Thoracic aorta (tissue), 2 donors: ENCODE measurements at regions not wholly inside any gene's neighbourhood (a gene's known extent, or its start where the extent isn't known, plus 50 kb on each side); places are given as distances from the start of the nearest gene placed in this dataset.

Experiments used
- ATAC-seq: fragments of 150-250 bp; one replicate; pipeline ENCODE4 v1.8.0; 2017; ENCODE audit warnings: low read depth; ENCODE audit not compliant: insufficient number of reproducible peaks, low FRiP score
- DNase-seq: peaks from one replicate; pipeline ENCODE4 v3.0.0-alpha.2; 2020; ENCODE audit warnings: low spot score
- H3K27ac ChIP-seq, 2 donors: fragments of 200-600 bp; sonication (generic); 1 replicate in 1 of 2; 2 replicates in 1 of 2; pipeline ENCODE4 v1.5.1; 2016; ENCODE audit warnings: mild to moderate bottlenecking in 2 of 2, moderate library complexity in 2 of 2
- H3K27me3 ChIP-seq: fragments of 200-600 bp; sonication (generic); replicated peaks from 2 replicates; pipeline ENCODE4 v1.6.0; 2016; ENCODE audit warnings: mild to moderate bottlenecking; ENCODE audit not compliant: insufficient read depth
- H3K36me3 ChIP-seq: fragments of 200-600 bp; sonication (generic); one replicate; pipeline ENCODE4 v1.5.1; 2016
- H3K4me1 ChIP-seq, 2 donors: fragments of 200-600 bp; sonication (generic); 1 replicate in 1 of 2; 2 replicates in 1 of 2; pipeline versions ENCODE4 v1.5.1 to v1.6.0; 2016; ENCODE audit warnings: low read depth in 2 of 2, mild to moderate bottlenecking in 1 of 2; ENCODE audit not compliant: control insufficient read depth in 1 of 2
- H3K4me3 ChIP-seq: fragments of 200-600 bp; sonication (generic); 2 replicates; pipeline ENCODE4 v1.5.1; 2016; ENCODE audit warnings: mild to moderate bottlenecking
- H3K9me3 ChIP-seq: fragments of 200-600 bp; sonication (generic); 2 replicates; pipeline ENCODE4 v1.5.1; 2016
- CTCF ChIP-seq: fragments of 200-600 bp; sonication (generic); IDR thresholded peaks from one replicate; pipeline ENCODE4 v1.5.1; 2019; ENCODE audit warnings: antibody characterized with exemption

GRCh38 chr12:92025462-92026207 lies 120.0 kb downstream of the BTG1 start:
- Histone ChIP-seq H3K4me3 (no peak overlapping the region), H3K27ac (no peak overlapping the region), H3K27me3 (no peaks in the 10 kb centered on the region), H3K9me3 (no peaks in the 10 kb centered on the region), H3K4me1 (peaks cover 13 to 35% of the 10 kb centered on the region in 2 donors), H3K36me3 (no peaks in the 10 kb centered on the region)
- no peak for DNase-seq
- ATAC-seq, result no peak
- no peak for TF ChIP-seq CTCF

GRCh38 chr12:92022093-92022492 lies 123.6 kb downstream of the BTG1 start:
- Histone ChIP-seq H3K27me3 (no peaks in the 10 kb centered on the region), H3K4me3 (no peak overlapping the region), H3K27ac (no peak overlapping the region), H3K9me3 (no peaks in the 10 kb centered on the region), H3K36me3 (no peaks in the 10 kb centered on the region), H3K4me1 (peaks cover 2% of the 10 kb centered on the region in 2 donors)
- ATAC-seq (no peak), DNase-seq (no peak)
- no peak for TF ChIP-seq CTCF

GRCh38 chr12:92021666-92022035 lies 124.0 kb downstream of the BTG1 start:
- no peak for TF ChIP-seq CTCF
- Histone ChIP-seq H3K27ac (no peak overlapping the region), H3K36me3 (no peaks in the 10 kb centered on the region), H3K9me3 (no peaks in the 10 kb centered on the region), H3K4me1 (no peaks in the 10 kb centered on the region), H3K4me3 (no peak overlapping the region), H3K27me3 (no peaks in the 10 kb centered on the region)
- DNase-seq (no peak), ATAC-seq (no peak)

GRCh38 chr12:92020983-92021665 lies 124.5 kb downstream of the BTG1 start:
- Histone ChIP-seq H3K36me3 (no peaks in the 10 kb centered on the region), H3K27me3 (no peaks in the 10 kb centered on the region), H3K4me3 (no peak overlapping the region), H3K9me3 (no peaks in the 10 kb centered on the region), H3K27ac (no peak overlapping the region), H3K4me1 (no peaks in the 10 kb centered on the region)
- DNase-seq (no peak), ATAC-seq (no peak)
- TF ChIP-seq CTCF, result no peak

GRCh38 chr12:92019491-92020277 lies 126.0 kb downstream of the BTG1 start:
- Histone ChIP-seq H3K4me3 (no peak overlapping the region), H3K27ac (no peak overlapping the region), H3K36me3 (no peaks in the 10 kb centered on the region), H3K4me1 (no peaks in the 10 kb centered on the region), H3K27me3 (no peaks in the 10 kb centered on the region), H3K9me3 (no peaks in the 10 kb centered on the region)
- ATAC-seq (no peak), DNase-seq (no peak)
- TF ChIP-seq CTCF, result no peak
